ENCODE measurements at regions not wholly inside any gene's neighbourhood (a gene's known extent, or its start where the extent isn't known, plus 50 kb on each side); places are given as distances from the start of the nearest gene placed in this dataset.

- no peak overlapping the region for H3K27ac ChIP-seq
These were observed 190.6 kb upstream of the RBPJ start for GRCh38 chr4:26130173-26130572.

GRCh38 chr4:26130841-26131432 is 189.9 kb upstream of the RBPJ start:
- Histone ChIP-seq H3K27ac (no peak overlapping the region), H3K27me3 (ENCODE audit: insufficient read depth, low read depth) (no peaks in the 10 kb centered on the region), H3K36me3 (ENCODE audit: insufficient read depth) (no peaks in the 10 kb centered on the region), H3K79me2 (ENCODE audit: insufficient read depth, low read depth) (no peaks in the 10 kb centered on the region), H3K4me3 (IDR thresholded peaks at IDR 0.05; ENCODE audit: insufficient read depth, low read depth, low read length) (no peak overlapping the region), H3K4me2 (no peak overlapping the region), H4K20me1 (ENCODE audit: insufficient read depth) (no peaks in the 10 kb centered on the region), H3K9ac (no peak overlapping the region), H3K4me1 (ENCODE audit: low read depth, poor library complexity, severe bottlenecking) (no peaks in the 10 kb centered on the region), H2AFZ (ENCODE audit: low read depth) (no peak overlapping the region)
- no peak for TF ChIP-seq CTCF (conservative IDR thresholded peaks at IDR 0.05; ENCODE audit: low read depth, low read length)

More at GRCh38 chr4:26130173-26130572, 190.6 kb upstream of the RBPJ start:
- Histone ChIP-seq H3K4me2 (no peak overlapping the region), H3K27me3 (ENCODE audit: insufficient read depth, low read depth) (no peaks in the 10 kb centered on the region), H3K9ac (no peak overlapping the region), H3K4me1 (ENCODE audit: low read depth, poor library complexity, severe bottlenecking) (no peaks in the 10 kb centered on the region), H3K79me2 (ENCODE audit: insufficient read depth, low read depth) (no peaks in the 10 kb centered on the region), H2AFZ (ENCODE audit: low read depth) (no peak overlapping the region), H4K20me1 (ENCODE audit: insufficient read depth) (no peaks in the 10 kb centered on the region), H3K4me3 (IDR thresholded peaks at IDR 0.05; ENCODE audit: insufficient read depth, low read depth, low read length) (no peak overlapping the region), H3K36me3 (ENCODE audit: insufficient read depth) (no peaks in the 10 kb centered on the region)
- no peak for TF ChIP-seq CTCF (conservative IDR thresholded peaks at IDR 0.05; ENCODE audit: low read depth, low read length)

GRCh38 chr4:26131711-26132110 is 189.1 kb upstream of the RBPJ start:
- H2AFZ ChIP-seq (ENCODE audit: low read depth) = no peak overlapping the region
- no peaks in the 10 kb centered on the region for H3K27me3 ChIP-seq (ENCODE audit: insufficient read depth, low read depth)
- no peak overlapping the region for H3K27ac ChIP-seq
- no peaks in the 10 kb centered on the region for H3K79me2 ChIP-seq (ENCODE audit: insufficient read depth, low read depth)
- H3K4me1 ChIP-seq (ENCODE audit: low read depth, poor library complexity, severe bottlenecking) = no peaks in the 10 kb centered on the region
- H3K4me2 ChIP-seq = no peak overlapping the region
- no peak overlapping the region for H3K4me3 ChIP-seq (IDR thresholded peaks at IDR 0.05; ENCODE audit: insufficient read depth, low read depth, low read length)
- H3K9ac ChIP-seq = no peak overlapping the region
- no peaks in the 10 kb centered on the region for H3K36me3 ChIP-seq (ENCODE audit: insufficient read depth)
- TF ChIP-seq CTCF (conservative IDR thresholded peaks at IDR 0.05; ENCODE audit: low read depth, low read length) = no peak
- H4K20me1 ChIP-seq (ENCODE audit: insufficient read depth) = no peaks in the 10 kb centered on the region

- Histone ChIP-seq H3K4me1 (ENCODE audit: low read depth, poor library complexity, severe bottlenecking) (no peaks in the 10 kb centered on the region), H3K27ac (no peak overlapping the region)
These were observed 188.0 kb upstream of the RBPJ start for GRCh38 chr4:26132858-26133257.

More at GRCh38 chr4:26132858-26133257, 188.0 kb upstream of the RBPJ start:
- Histone ChIP-seq H3K36me3 (ENCODE audit: insufficient read depth) (no peaks in the 10 kb centered on the region), H3K79me2 (ENCODE audit: insufficient read depth, low read depth) (no peaks in the 10 kb centered on the region), H3K27me3 (ENCODE audit: insufficient read depth, low read depth) (no peaks in the 10 kb centered on the region), H3K9ac (no peak overlapping the region), H2AFZ (ENCODE audit: low read depth) (no peak overlapping the region), H3K4me3 (IDR thresholded peaks at IDR 0.05; ENCODE audit: insufficient read depth, low read depth, low read length) (no peak overlapping the region), H4K20me1 (ENCODE audit: insufficient read depth) (no peaks in the 10 kb centered on the region), H3K4me2 (no peak overlapping the region)
- no peak for TF ChIP-seq CTCF (conservative IDR thresholded peaks at IDR 0.05; ENCODE audit: low read depth, low read length)

All from KMS-11 (cell line).